GM13977 (cell line): ENCODE measurements at regions not wholly inside any gene's neighbourhood (a gene's known extent, or its start where the extent isn't known, plus 50 kb on each side); places are given as distances from the start of the nearest gene placed in this dataset.

Experiments used
- DNase-seq: peaks from one replicate; pipeline ENCODE4 v3.0.0; 2012; ENCODE audit warnings: low spot score
- in situ Hi-C: fragments of 300-500 bp; cut with MboI; formaldehyde crosslinking; loops from one replicate; pipeline ENCODE4 v1.12.0; 2022; ENCODE audit warnings: low sequenced_read_pairs, low pct_unique_long_range_greater_than_20kb, mixed read lengths, inconsistent platforms; ENCODE audit not compliant: unreplicated experiment
- TF ChIP-seq, protein P1 (sequence below): IDR thresholded peaks from 2 replicates; pipeline ENCODE4 v1.5.1; 2012; ENCODE audit warnings: mild to moderate bottlenecking, control low read depth; ENCODE audit not compliant: insufficient read depth; ENCODE audit errors: extremely low read depth, missing control alignments

DNA sequence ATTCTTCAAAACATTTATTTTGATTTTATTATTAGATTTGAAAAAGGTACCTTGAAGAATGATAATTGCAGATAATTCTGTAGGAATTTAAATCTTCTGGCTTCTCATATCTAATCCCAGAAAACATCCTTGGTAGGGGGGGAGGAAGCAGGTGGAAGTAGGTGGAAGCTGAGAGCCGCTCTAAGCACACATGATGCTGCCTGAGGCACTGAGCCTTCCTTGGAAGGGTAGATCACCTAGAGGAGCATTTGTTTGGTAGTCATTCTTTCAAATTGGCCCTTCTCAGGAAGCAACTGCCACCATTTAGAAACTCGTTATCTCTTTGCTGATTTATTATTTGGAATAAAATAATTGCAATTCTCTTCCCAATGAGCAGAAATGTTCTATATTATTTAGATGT is 623.3 kb downstream of the CD109 start:
- TF ChIP-seq, protein P1, sequence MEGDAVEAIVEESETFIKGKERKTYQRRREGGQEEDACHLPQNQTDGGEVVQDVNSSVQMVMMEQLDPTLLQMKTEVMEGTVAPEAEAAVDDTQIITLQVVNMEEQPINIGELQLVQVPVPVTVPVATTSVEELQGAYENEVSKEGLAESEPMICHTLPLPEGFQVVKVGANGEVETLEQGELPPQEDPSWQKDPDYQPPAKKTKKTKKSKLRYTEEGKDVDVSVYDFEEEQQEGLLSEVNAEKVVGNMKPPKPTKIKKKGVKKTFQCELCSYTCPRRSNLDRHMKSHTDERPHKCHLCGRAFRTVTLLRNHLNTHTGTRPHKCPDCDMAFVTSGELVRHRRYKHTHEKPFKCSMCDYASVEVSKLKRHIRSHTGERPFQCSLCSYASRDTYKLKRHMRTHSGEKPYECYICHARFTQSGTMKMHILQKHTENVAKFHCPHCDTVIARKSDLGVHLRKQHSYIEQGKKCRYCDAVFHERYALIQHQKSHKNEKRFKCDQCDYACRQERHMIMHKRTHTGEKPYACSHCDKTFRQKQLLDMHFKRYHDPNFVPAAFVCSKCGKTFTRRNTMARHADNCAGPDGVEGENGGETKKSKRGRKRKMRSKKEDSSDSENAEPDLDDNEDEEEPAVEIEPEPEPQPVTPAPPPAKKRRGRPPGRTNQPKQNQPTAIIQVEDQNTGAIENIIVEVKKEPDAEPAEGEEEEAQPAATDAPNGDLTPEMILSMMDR = no peak
- DNase-seq = no peak
- in situ Hi-C loops = no loop called here

DNA sequence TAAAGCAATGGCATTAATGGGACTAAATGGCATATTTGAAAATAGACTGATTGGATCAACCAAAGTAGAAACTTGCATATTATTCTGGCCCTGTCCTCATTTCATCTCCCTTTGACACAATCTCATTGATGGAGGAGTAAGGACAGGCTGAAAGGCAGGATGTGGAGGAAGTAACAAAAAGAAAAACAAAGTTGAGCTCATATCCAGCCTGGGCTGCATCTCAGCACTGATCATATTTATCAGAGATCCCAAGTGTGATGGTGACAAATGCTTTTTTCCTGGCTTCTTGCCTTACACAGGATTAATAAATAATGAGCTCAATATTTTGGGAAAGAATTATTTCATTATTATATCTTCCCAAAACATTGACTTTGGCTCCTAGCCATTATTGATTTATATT is 622.7 kb downstream of the CD109 start:
- in situ Hi-C loops = no loop called here

DNA sequence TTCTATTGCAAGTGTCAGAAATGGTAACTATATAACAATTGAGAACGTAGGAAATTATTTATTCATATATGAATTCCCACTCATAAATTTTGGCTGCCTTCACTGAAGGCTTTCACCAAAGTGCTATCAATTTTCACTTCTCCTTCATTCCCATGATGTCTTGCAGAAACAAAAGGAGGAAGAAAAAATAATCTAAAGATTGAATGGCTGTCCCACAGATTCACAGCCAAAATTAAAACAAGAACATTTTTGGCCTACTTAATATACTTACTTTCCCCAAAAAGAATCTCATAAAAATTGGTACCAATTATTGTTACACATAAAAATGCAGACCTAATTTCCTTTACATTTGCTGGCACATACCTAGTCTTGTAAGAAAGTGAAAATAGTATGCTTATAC is 616.1 kb downstream of the CD109 start:
- in situ Hi-C loops = no loop called here
- no peak for DNase-seq
- TF ChIP-seq, protein P1 = no peak

More for the DNA sequence above, 622.7 kb downstream of the CD109 start:
- TF ChIP-seq, protein P1 = no peak
- DNase-seq = no peak

DNA sequence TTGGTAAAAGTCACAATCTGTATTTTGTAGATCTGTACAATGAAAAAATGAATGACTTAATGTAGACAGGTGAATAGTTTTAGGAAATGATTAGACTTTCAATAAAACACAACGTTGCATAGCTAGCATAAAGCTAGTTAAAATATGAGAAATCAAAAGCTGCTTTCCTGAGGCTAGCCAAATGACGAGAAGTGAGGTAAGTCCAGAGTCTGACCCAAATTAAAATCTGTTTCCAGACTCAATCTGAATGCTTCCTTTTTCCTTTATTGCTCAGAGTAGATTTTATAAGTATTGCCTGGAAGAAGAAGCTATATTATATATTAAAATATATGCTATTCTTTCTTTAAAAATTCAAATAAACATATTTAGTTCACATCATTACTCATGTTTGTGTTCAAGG is 615.4 kb downstream of the CD109 start:
- TF ChIP-seq, protein P1 = no peak
- in situ Hi-C loops = no loop called here
- no peak for DNase-seq

DNA sequence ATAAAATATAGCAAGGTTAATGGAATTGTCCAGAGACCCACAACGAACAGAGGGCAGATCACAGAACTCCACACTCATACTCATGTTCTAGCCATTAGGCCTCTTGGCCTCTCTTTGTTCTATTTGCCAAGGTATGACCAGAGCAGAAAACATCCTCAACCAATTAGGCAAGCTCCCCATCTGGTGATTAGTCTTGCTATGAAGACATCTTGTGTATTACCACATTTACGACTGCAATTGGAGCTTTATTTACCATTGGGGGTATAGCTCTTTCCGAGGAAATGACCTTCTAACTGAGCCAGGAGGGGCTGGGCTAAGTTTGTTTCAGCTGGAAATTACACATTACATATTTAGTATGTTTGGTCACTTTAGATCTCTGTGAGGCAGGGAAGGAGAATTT is 593.9 kb downstream of the CD109 start:
- DNase-seq = no peak
- TF ChIP-seq, protein P1 = no peak
- in situ Hi-C loops = no loop called here

DNA sequence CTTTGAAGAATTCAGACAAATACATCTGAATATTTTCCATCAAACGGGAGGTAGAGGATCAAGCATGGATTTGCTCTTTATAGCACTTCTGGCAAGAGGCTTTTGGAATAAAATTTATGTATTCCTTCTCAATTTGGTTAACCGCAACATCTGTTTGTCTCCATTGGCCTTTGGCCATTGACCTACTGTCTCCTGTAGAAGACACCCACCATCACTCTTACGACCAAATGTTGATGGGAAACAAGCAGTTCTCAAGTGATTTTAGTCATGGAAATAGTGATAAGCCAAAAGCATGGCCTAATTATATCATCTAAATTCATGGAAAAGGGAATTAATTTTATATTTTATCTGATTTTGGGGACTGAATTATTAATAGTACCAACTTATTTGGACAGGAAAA is 591.9 kb downstream of the CD109 start:
- in situ Hi-C loops = no loop called here
- no peak for DNase-seq
- TF ChIP-seq, protein P1 = no peak

DNA sequence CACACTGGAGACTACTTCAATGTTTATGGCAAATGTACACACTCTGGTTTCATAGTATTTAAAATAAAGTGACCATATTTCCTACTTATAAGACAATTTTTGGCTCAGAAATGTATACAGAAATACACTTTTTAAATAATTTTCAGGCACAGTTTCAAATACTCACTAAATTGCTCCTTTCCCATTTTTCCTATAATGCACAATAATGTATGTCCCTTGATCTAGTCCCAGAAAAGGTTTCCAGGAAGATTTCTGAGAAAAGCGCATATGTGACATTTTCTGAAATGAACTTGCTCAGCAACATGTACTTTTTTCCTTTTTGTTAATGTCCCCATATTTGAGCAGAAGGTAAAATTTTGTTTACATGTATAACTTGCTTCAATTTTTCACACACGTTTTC is 591.4 kb downstream of the CD109 start:
- no peak for DNase-seq
- in situ Hi-C loops = no loop called here
- TF ChIP-seq, protein P1 = no peak
